HepG2 (cell line): ENCODE measurements at regions not wholly inside any gene's neighbourhood (a gene's known extent, or its start where the extent isn't known, plus 50 kb on each side); places are given as distances from the start of the nearest gene placed in this dataset.

Experiments
- EHMT2 ChIP-seq: fragments of 200-600 bp; sonication (generic); IDR thresholded peaks from 2 replicates; pipeline ENCODE4 v1.7.0; 2017; ENCODE audit warnings: antibody characterized with exemption, low read depth, low read length, borderline replicate concordance
- EZH2 ChIP-seq: conservative IDR thresholded peaks from 2 replicates; pipeline ENCODE4 v1.6.1; 2012; ENCODE audit warnings: mild to moderate bottlenecking, low read depth, low read length, moderate library complexity
- HDAC2 ChIP-seq: sonication (generic); formaldehyde crosslinking; IDR thresholded peaks from 2 replicates; pipeline ENCODE4 v1.4.0; 2020; ENCODE audit warnings: missing genetic modification reagents
- KDM5A ChIP-seq: fragments of 200-600 bp; sonication (generic); IDR thresholded peaks from 2 replicates; pipeline ENCODE4 v1.7.0; 2018; ENCODE audit warnings: antibody characterized with exemption, mild to moderate bottlenecking, low read length, borderline replicate concordance
- RBAK ChIP-seq: sonication (generic); formaldehyde crosslinking; IDR thresholded peaks from 2 replicates; pipeline ENCODE4 v1.5.1; 2020; ENCODE audit warnings: mild to moderate bottlenecking, missing genetic modification reagents
- SALL1 ChIP-seq: sonication (generic); formaldehyde crosslinking; IDR thresholded peaks from 2 replicates; pipeline ENCODE4 v1.8.0; 2022; ENCODE audit warnings: mild to moderate bottlenecking, missing genetic modification reagents
- SMARCC2 ChIP-seq: fragments of 450-650 bp; IDR thresholded peaks from 2 replicates; pipeline ENCODE4 v1.6.1; 2017; ENCODE audit warnings: antibody characterized with exemption, mild to moderate bottlenecking
- SUZ12 ChIP-seq: fragments of 150-350 bp; IDR thresholded peaks from 2 replicates; pipeline ENCODE4 v1.6.1; 2014; ENCODE audit warnings: low read depth, low read length
- ZNF274 ChIP-seq: sonication (generic); formaldehyde crosslinking; IDR thresholded peaks from 2 replicates; pipeline ENCODE4 v1.5.1; 2020; ENCODE audit warnings: mild to moderate bottlenecking, missing genetic modification reagents
- ZNF879 ChIP-seq: sonication (generic); formaldehyde crosslinking; IDR thresholded peaks from 2 replicates; pipeline ENCODE4 v1.8.1; 2023; ENCODE audit warnings: missing genetic modification reagents
- TF ChIP-seq, protein P1 (sequence below): sonication (generic); formaldehyde crosslinking; IDR thresholded peaks from 2 replicates; pipeline ENCODE4 v1.5.0; 2020; ENCODE audit warnings: mild to moderate bottlenecking, missing genetic modification reagents, moderate library complexity

DNA sequence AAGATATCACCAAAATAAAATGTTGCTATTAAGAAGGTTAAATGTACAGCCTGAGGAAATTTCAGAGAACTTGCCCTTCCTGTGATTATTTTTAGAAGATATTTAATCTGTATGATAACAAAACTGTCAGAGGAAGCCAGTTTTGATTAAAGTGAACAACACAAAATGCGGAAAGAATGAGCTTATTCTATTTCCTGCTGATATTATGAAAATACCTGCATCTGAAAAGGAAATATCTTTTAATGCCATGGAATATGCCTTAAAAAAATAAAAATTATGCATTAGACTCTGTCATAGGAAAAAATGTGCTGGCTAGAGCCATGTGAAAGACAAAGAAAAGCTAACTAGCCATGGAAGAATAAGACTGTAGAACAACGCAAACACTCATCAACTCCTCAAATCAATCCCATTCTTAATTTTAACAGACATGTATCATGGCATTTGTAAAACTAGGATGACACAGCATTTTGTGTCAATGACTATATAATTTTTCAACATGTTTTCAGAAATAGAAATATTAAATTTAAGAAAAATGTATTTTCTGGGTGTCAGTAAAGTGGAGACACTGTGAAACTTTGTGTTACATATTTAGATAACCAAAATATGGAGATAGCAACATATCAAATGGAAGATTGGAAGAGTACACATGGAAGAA lies 1768.2 kb downstream of the SUCLG1 start:
- TF ChIP-seq SMARCC2 (no peak), RBAK (CRISPR knock-in tag) (no peak), ZNF879 (CRISPR knock-in tag) (no peak), EZH2 (no peak), HDAC2 (CRISPR knock-in tag) (no peak), ZNF274 (CRISPR knock-in tag) (no peak), SUZ12 (no peak), KDM5A (no peak), EHMT2 (no peak), SALL1 (no peak)
- TF ChIP-seq, protein P1, sequence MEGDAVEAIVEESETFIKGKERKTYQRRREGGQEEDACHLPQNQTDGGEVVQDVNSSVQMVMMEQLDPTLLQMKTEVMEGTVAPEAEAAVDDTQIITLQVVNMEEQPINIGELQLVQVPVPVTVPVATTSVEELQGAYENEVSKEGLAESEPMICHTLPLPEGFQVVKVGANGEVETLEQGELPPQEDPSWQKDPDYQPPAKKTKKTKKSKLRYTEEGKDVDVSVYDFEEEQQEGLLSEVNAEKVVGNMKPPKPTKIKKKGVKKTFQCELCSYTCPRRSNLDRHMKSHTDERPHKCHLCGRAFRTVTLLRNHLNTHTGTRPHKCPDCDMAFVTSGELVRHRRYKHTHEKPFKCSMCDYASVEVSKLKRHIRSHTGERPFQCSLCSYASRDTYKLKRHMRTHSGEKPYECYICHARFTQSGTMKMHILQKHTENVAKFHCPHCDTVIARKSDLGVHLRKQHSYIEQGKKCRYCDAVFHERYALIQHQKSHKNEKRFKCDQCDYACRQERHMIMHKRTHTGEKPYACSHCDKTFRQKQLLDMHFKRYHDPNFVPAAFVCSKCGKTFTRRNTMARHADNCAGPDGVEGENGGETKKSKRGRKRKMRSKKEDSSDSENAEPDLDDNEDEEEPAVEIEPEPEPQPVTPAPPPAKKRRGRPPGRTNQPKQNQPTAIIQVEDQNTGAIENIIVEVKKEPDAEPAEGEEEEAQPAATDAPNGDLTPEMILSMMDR (CRISPR knock-in tag) = no peak
